ENCODE measurements at regions not wholly inside any gene's neighbourhood (a gene's known extent, or its start where the extent isn't known, plus 50 kb on each side); places are given as distances from the start of the nearest gene placed in this dataset.
A peak's percentile ranks its signal among the peaks of the same experiment; 100 is the strongest.

- intact Hi-C loops (cut with DNase I): no loop called here
- no peak for TF ChIP-seq POLR2A (IDR thresholded peaks at IDR 0.05)
- no peak for DNase-seq (ENCODE audit: extremely low spot score in 2 of 2)
- H3K27me3 ChIP-seq: no peaks in the 10 kb centered on the region
- H3K4me3 ChIP-seq: no peak overlapping the region
- H3K9me3 ChIP-seq: no peaks in the 10 kb centered on the region
- no peaks in the 10 kb centered on the region for H3K36me3 ChIP-seq
- H3K27ac ChIP-seq: no peak overlapping the region
- H3K4me1 ChIP-seq: no peaks in the 10 kb centered on the region
Observed at GRCh38 chr4:57442241-57442640, 332.1 kb upstream of the IGFBP7 start.

GRCh38 chr4:57437649-57438048, 327.5 kb upstream of the IGFBP7 start:
- DNase-seq (ENCODE audit: extremely low spot score in 2 of 2): no peak
- Histone ChIP-seq H3K4me1 (no peaks in the 10 kb centered on the region), H3K27me3 (no peaks in the 10 kb centered on the region), H3K4me3 (no peak overlapping the region), H3K27ac (no peak overlapping the region), H3K9me3 (no peaks in the 10 kb centered on the region), H3K36me3 (no peaks in the 10 kb centered on the region)
- TF ChIP-seq CTCF (IDR thresholded peaks at IDR 0.05): no peak
- TF ChIP-seq POLR2A (IDR thresholded peaks at IDR 0.05): no peak
- no peak for TF ChIP-seq POLR2AphosphoS5 (IDR thresholded peaks at IDR 0.05; ENCODE audit: insufficient read depth in 1 of 2, low read depth in 1 of 2)
- intact Hi-C loops (cut with DNase I): no loop called here

- Histone ChIP-seq H3K4me3 (no peak overlapping the region), H3K4me1 (no peaks in the 10 kb centered on the region), H3K27me3 (no peaks in the 10 kb centered on the region), H3K9me3 (no peaks in the 10 kb centered on the region), H3K36me3 (no peaks in the 10 kb centered on the region), H3K27ac (no peak overlapping the region)
- TF ChIP-seq POLR2A (IDR thresholded peaks at IDR 0.05): no peak
- no peak for TF ChIP-seq POLR2AphosphoS5 (IDR thresholded peaks at IDR 0.05; ENCODE audit: insufficient read depth in 1 of 2, low read depth in 1 of 2)
- TF ChIP-seq CTCF (IDR thresholded peaks at IDR 0.05): no peak
- no peak for DNase-seq (ENCODE audit: extremely low spot score in 2 of 2)
- intact Hi-C loops (cut with DNase I): no loop called here
Observed at GRCh38 chr4:57435300-57435699, 325.1 kb upstream of the IGFBP7 start.

GRCh38 chr4:57430726-57431125, 320.5 kb upstream of the IGFBP7 start:
- no peak for DNase-seq (ENCODE audit: extremely low spot score in 2 of 2)
- H3K27ac ChIP-seq: no peak overlapping the region
- H3K4me3 ChIP-seq: no peak overlapping the region
- H3K4me1 ChIP-seq: no peaks in the 10 kb centered on the region
- intact Hi-C loops (cut with DNase I): no loop called here
- TF ChIP-seq POLR2AphosphoS5 (IDR thresholded peaks at IDR 0.05; ENCODE audit: insufficient read depth in 1 of 2, low read depth in 1 of 2): no peak
- no peak for TF ChIP-seq POLR2A (IDR thresholded peaks at IDR 0.05)
- H3K9me3 ChIP-seq: no peaks in the 10 kb centered on the region
- no peaks in the 10 kb centered on the region for H3K27me3 ChIP-seq
- H3K36me3 ChIP-seq: no peaks in the 10 kb centered on the region

- Histone ChIP-seq H3K27me3 (no peaks in the 10 kb centered on the region), H3K9me3 (no peaks in the 10 kb centered on the region), H3K27ac (no peak overlapping the region), H3K36me3 (no peaks in the 10 kb centered on the region), H3K4me1 (peaks cover 13% of the 10 kb centered on the region), H3K4me3 (no peak overlapping the region)
- intact Hi-C loops (cut with DNase I): no loop called here
- TF ChIP-seq CTCF (IDR thresholded peaks at IDR 0.05) (peak; percentile 28 to 47 (median 46)), POLR2AphosphoS5 (IDR thresholded peaks at IDR 0.05; ENCODE audit: insufficient read depth in 1 of 2, low read depth in 1 of 2) (no peak)
- DNase-seq (ENCODE audit: extremely low spot score in 2 of 2): no peak
Observed at GRCh38 chr4:57426779-57427395, 316.7 kb upstream of the IGFBP7 start.

- H3K27me3 ChIP-seq: no peaks in the 10 kb centered on the region
- H3K4me1 ChIP-seq: peaks cover 13% of the 10 kb centered on the region
- TF ChIP-seq POLR2AphosphoS5 (IDR thresholded peaks at IDR 0.05; ENCODE audit: insufficient read depth in 1 of 2, low read depth in 1 of 2): no peak
- no peak for TF ChIP-seq CTCF (IDR thresholded peaks at IDR 0.05)
- DNase-seq (ENCODE audit: extremely low spot score in 2 of 2): no peak
- H3K4me3 ChIP-seq: no peak overlapping the region
- H3K27ac ChIP-seq: no peak overlapping the region
- H3K9me3 ChIP-seq: no peaks in the 10 kb centered on the region
- intact Hi-C loops (cut with DNase I): no loop called here
- H3K36me3 ChIP-seq: no peaks in the 10 kb centered on the region
Observed at GRCh38 chr4:57425610-57426009, 315.4 kb upstream of the IGFBP7 start.
